ENCODE measurements at regions not wholly inside any gene's neighbourhood (a gene's known extent, or its start where the extent isn't known, plus 50 kb on each side); places are given as distances from the start of the nearest gene placed in this dataset.

DNA sequence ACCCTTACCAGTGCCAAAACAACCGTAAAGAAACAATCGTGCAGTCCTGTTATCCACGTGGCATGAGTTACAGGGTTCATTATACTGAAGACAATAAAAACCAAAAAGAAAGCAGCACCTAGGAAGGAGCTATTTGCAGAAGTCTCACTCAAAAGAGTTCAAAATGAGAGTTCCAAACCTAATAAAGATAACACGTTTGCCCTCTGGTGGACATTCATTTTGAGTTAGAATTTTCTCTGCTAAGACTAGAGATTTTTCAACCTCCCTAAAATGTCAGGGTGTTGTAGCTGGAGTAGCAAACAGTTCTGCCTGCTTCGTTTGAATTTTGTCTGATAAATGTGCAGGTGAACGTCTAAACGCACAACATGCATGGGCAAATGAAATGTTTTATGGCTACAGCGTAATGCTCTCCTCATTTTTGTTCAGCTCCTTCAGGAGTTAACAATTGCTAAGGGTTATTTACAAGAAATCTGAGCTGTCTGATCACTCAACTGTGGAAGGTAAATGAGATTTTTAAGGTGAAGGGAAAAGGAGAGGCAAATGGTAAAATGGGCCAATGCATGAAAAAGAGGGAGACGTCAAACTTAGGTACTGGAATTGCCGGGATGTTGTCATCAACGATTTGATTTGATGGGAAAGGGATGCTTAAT is 1067.9 kb upstream of the EEF2KMT start:
- DNase-seq, result no peak

DNA sequence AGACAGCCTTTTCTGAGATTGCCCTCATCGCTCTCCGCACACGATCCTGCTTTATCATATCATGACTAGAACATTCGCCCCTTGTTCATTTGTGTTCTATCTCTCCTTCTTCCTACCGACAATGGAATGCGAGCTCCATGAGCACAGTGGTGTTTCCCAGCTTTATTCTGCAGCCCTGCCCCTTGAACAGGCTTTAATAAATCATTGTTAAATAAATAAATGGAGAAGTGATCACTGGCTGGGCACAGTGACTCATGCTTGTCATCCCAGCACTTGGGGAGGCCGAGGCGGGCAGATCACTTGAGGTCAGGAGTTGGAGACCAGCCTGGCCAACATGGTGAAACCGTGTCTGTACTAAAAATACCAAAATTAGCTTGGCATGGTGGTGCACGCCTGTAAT is 1063.3 kb upstream of the EEF2KMT start:
- DNase-seq, result no peak

DNA sequence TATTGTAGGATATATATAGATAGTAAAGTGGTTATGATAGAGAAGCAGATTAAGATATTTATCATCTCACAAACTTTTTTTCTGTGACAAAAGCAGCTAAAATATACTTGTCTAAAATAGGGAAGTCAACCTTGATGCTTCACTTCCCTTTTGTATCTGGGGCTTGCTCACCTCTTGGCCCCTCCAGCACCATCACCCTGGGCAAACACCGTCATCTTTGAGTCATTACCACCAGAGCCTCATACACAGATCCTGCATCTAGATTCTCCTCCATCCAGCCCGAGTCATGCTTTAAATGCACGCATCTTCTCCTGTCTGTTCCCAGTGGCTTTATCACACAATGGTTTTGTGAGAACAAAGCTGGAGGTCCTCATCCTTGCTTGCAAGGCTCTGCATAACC is 1062.7 kb upstream of the EEF2KMT start:
- DNase-seq, result no peak

GRCh38 chr16:6157806-6158205 is 1060.2 kb upstream of the EEF2KMT start:
- DNase-seq, result no peak

GRCh38 chr16:6155271-6155670 is 1057.7 kb upstream of the EEF2KMT start:
- DNase-seq, result no peak

GRCh38 chr16:6153901-6154300 is 1056.3 kb upstream of the EEF2KMT start:
- no peak for DNase-seq

GRCh38 chr16:6149031-6149430 is 1051.4 kb upstream of the EEF2KMT start:
- no peak for DNase-seq

- DNase-seq, result no peak
These were observed 1050.8 kb upstream of the EEF2KMT start for GRCh38 chr16:6148361-6148760.

DNA sequence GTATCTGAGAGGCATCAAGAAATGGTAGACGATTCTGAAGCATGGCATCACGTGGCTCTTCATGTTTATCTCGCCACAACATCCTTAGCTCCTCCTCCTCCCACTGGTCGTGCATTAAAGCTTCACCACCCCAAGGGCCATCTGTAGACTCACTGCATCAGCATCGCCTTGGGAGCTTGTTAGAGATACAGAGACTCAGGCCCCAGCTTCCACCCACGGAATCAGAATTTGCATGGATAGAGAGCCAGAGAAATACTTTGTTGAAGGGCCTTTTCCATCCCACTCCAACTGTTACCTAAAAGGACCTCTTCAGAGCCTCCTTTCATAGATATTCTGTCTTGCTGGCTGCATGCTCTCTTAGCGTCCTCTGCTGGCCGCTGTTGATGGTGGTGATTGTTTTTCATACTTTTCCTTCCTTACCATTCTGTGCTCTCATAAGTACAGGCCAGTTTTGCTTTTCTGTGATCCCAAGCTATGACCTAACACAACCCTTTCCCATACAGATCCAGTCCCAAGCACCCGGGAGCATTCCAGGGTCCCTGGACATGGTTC is 1049.4 kb upstream of the EEF2KMT start:
- DNase-seq, result no peak

DNA sequence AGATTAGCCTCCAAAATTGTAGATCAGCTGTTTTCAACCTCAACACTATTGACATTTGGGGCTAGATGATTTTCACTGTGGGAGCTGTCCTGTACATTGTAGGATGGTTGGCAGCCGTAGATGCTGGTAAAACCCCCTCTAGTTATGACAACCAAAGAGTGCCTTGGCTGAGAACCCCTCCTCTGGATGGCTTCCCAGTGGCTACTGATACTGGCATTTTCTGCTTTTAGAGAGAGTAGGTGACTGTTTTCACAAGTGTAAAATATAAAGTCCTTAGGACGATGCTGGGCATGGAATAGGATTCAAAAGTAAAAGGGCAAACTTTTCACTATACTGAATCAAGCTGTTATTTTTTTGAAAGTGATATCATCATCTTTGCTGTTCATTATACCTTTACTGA is 1048.8 kb upstream of the EEF2KMT start:
- no peak for DNase-seq

GRCh38 chr16:6144463-6144862 is 1046.9 kb upstream of the EEF2KMT start:
- no peak for DNase-seq

DNA sequence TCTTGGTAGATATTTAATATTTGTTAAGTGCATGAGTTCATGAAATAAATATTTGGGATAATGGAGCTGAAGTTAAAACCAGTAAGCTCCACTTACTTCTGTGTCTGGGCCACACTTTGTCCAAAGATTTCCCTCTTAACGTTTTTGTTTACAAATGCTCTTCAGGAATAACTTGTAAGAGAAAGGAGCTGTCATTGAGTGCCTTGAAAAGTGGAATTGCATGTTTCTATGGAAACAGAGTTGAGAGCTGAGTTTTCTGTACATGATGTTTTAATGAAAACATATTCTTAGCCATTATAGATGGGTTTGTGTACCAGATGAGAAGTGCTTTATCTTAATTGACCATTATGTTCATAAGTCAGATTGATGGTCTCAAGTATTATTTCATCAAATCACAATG is 1045.4 kb upstream of the EEF2KMT start:
- no peak for DNase-seq

DNA sequence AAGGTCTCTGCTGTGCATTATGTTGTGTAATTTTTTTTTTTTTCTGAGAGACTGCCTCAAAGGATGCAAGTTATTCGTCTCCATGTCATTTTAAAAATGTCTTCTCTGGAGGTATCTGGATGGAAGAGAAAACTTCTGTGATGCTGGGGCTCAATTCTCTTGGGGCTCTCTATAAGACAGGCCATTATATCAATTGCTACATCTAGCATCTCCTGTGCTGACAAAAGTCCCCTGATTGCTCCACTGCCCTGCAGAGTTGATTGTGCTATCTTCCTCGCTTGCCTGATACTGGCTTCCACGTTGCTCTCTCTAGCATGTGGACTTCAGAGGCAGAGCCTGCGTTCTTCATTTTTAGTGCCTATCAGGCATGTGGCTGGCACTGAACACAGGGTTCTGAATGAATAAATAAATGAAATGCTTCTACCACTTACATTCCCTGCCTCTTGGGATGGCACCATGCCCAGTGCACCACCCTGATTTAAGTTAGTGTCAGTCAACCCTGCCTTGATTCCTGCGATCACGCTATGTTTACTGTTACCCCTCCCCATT is 1035.5 kb upstream of the EEF2KMT start:
- no peak for DNase-seq

- no peak for DNase-seq
These were observed 1034.5 kb upstream of the EEF2KMT start for GRCh38 chr16:6132121-6132520.

DNA sequence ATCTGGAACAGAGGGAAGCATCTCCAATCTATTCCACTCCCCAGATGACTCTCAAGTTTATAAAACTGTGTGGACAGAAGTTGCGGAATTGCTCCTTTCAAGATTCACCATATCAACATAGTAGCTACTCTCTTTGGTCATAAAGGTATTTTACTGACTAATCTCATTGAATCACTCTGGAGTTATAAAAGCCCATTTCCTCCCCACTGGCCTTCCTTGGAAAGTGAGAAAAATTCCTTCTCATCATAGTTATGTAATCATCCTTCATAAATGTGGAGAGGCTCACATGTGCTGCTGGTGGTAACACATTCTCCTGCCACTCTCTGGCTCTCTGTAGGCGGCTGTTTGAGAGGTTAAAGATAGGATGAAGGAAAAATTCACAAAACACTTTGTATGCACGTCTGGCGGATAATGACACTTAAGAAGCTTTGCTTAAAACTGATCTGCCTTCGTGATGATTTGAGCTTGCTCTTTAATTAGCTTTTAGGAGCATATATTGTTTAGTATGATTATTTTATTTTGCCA is 1034.0 kb upstream of the EEF2KMT start:
- DNase-seq, result no peak

GRCh38 chr16:6125483-6126259 is 1028.1 kb upstream of the EEF2KMT start:
- no peak for DNase-seq

DNA sequence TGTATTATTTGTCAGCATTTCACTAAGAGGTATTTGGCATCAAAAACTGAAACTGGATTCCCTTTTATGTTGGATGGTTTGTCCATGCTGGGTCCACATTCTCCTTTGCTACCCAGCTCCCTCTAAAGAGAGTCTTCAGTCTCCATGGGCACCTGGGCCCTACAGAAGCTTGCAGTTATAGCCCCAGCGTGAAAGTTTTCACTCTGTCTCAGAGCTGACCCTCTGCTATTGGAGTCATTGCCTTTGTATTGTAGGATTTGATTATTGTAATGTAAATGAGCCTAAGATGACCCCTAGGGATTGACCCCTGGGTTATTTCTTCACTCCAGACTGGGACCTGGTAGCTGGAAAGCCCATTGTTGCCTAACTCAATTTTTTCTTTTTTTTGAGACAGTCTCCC is 1026.5 kb upstream of the EEF2KMT start:
- DNase-seq, result no peak

- DNase-seq, result no peak
These were observed 1024.8 kb upstream of the EEF2KMT start for GRCh38 chr16:6122401-6122800.

DNA sequence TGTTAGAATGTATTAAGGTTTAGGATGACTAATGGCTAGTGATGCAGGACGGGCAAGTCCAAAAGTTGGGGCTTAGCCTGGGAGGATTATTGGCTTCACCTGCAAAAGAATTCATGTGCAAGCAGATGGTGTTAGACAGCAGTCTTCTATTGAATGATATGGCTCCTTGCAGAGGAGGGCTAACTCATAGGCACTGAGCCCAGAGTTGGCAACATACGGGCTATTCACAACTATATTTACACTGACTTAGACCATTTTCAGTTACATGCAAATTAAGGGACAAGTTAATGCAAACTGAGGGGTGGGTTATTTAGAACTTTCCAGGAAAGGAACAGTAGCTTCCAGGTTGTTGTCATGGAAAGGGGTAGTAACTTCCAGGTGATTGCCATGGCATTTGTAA is 1017.1 kb upstream of the EEF2KMT start:
- DNase-seq, result no peak

DNA sequence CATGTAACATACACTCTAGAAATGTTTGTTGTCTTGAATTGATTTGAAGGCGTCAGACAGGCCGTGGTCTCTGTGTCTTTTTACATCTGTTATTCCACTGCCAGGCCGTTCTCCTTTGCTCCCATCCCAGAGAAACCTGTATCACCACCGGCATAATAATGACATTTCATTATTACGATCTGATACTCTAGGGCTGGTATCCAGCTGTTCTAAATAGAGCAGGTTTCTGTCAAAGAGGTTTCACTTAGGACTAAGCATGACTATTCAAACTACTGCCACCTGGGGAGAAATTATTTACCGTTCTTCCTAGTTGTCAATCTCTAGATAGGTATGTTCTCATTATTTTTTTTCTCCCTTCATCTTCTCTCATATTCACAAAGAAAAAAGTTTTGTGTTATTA is 1016.2 kb upstream of the EEF2KMT start:
- DNase-seq, result no peak

DNA sequence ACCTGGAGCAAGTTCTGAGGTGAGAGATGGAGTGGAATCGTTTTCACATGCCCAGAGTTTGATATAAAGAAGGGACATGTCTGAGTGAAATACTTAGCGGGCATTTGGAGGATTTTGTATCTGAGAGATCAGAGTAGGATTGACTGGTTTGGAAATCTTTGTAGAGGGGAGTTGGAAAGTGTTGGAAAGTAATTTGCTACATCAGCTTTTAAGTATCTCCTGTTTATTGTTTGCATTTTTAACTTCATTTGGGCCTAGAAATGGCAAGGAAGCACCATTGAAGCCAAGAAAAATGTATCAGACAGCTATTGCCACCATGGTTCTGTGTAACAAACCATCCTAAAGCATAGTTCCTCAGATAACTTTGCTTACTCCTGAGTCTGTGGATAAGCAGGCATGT is 1015.1 kb upstream of the EEF2KMT start:
- DNase-seq, result no peak

- no peak for DNase-seq
These were observed 1013.8 kb upstream of the EEF2KMT start for GRCh38 chr16:6111390-6111789.

GRCh38 chr16:6110346-6110745 is 1012.8 kb upstream of the EEF2KMT start:
- no peak for DNase-seq

GRCh38 chr16:6106061-6106460 is 1008.5 kb upstream of the EEF2KMT start:
- no peak for DNase-seq

All from stimulated activated CD4-positive, alpha-beta T cell treated with anti-CD3 and anti-CD28 coated beads, Interleukin-4, amount 100 ng/mL, for 4 hours (primary cell).